Liver (tissue), 8 donors: ENCODE measurements at regions not wholly inside any gene's neighbourhood (a gene's known extent, or its start where the extent isn't known, plus 50 kb on each side); places are given as distances from the start of the nearest gene placed in this dataset.

Experiments
- DNase-seq: peaks from one replicate; pipeline ENCODE4 v3.0.0-alpha.2; 2017; ENCODE audit warnings: low spot score
- H3K27ac ChIP-seq, 2 donors: one replicate each; pipeline ENCODE4 v1.7.0; 2013; ENCODE audit warnings: inconsistent platforms in 2 of 2, low read length in 2 of 2, control low read depth in 1 of 2, low read depth in 1 of 2, mild to moderate bottlenecking in 1 of 2
- H3K27me3 ChIP-seq, 4 donors: one replicate each; pipeline versions ENCODE4 v1.6.1 to v1.7.0; 2013; ENCODE audit warnings: low read length in 3 of 4, inconsistent platforms in 1 of 4, mild to moderate bottlenecking in 1 of 4, moderate library complexity in 1 of 4; ENCODE audit not compliant: control insufficient read depth in 4 of 4, insufficient read depth in 4 of 4
- H3K36me3 ChIP-seq, 4 donors: one replicate each; pipeline versions ENCODE4 v1.6.1 to v1.7.0; 2013; ENCODE audit warnings: low read length in 3 of 4, mild to moderate bottlenecking in 3 of 4, low read depth in 1 of 4, moderate library complexity in 1 of 4; ENCODE audit not compliant: control insufficient read depth in 4 of 4, insufficient read depth in 3 of 4
- H3K4me1 ChIP-seq, 4 donors: one replicate each; pipeline versions ENCODE4 v1.6.1 to v1.7.0; 2013; ENCODE audit warnings: low read length in 3 of 4, mild to moderate bottlenecking in 3 of 4, moderate library complexity in 1 of 4; ENCODE audit not compliant: control insufficient read depth in 4 of 4, insufficient read depth in 4 of 4
- H3K4me3 ChIP-seq, 3 donors: one replicate each; pipeline versions ENCODE4 v1.6.1 to v1.7.0; 2013; ENCODE audit warnings: low read length in 3 of 3, control low read depth in 1 of 3, low read depth in 1 of 3, mild to moderate bottlenecking in 1 of 3
- H3K9ac ChIP-seq, 2 donors: one replicate each; pipeline ENCODE4 v1.7.0; 2013; ENCODE audit warnings: low read length in 2 of 2, mild to moderate bottlenecking in 2 of 2, moderate library complexity in 2 of 2, control low read depth in 1 of 2, low read depth in 1 of 2
- H3K9me3 ChIP-seq, 4 donors: one replicate each; pipeline versions ENCODE4 v1.6.1 to v1.7.0; 2013; ENCODE audit warnings: low read length in 3 of 4; ENCODE audit not compliant: control insufficient read depth in 4 of 4
- ATF3 ChIP-seq: IDR thresholded peaks from 2 replicates; pipeline ENCODE4 v1.6.1; 2016; ENCODE audit warnings: antibody characterized with exemption
- CTCF ChIP-seq: fragments of 150-350 bp; IDR thresholded peaks from 2 replicates; pipeline ENCODE4 v1.5.1; 2017; ENCODE audit warnings: improper control_type of control experiment, low read depth, low read length; ENCODE audit not compliant: missing input control
- EGR1 ChIP-seq, 2 donors: IDR thresholded peaks; 2 replicates each; pipeline ENCODE4 v1.6.1; 2016 to 2018; ENCODE audit warnings: antibody characterized with exemption in 2 of 2, low read depth in 2 of 2
- FOXA1 ChIP-seq: IDR thresholded peaks from 2 replicates; pipeline ENCODE4 v1.6.1; 2016; ENCODE audit warnings: antibody characterized with exemption
- FOXA2 ChIP-seq: IDR thresholded peaks from 2 replicates; pipeline ENCODE4 v1.6.1; 2016; ENCODE audit warnings: antibody characterized with exemption
- GABPA ChIP-seq, 2 donors: IDR thresholded peaks in 1 of 2; conservative IDR thresholded peaks in 1 of 2; 2 replicates each; pipeline ENCODE4 v1.6.1; 2016; ENCODE audit warnings: antibody characterized with exemption in 2 of 2, mild to moderate bottlenecking in 1 of 2, moderate library complexity in 1 of 2
- HNF4A ChIP-seq, 2 donors: conservative IDR thresholded peaks; 2 replicates each; pipeline ENCODE4 v1.6.1; 2016; ENCODE audit warnings: antibody characterized with exemption in 2 of 2, mild to moderate bottlenecking in 2 of 2
- HNF4G ChIP-seq: IDR thresholded peaks from 2 replicates; pipeline ENCODE4 v1.6.1; 2016; ENCODE audit warnings: antibody characterized with exemption
- JUND ChIP-seq, 2 donors: IDR thresholded peaks; 2 replicates each; pipeline ENCODE4 v1.6.1; 2016; ENCODE audit warnings: antibody characterized with exemption in 2 of 2
- MAX ChIP-seq: IDR thresholded peaks from 2 replicates; pipeline ENCODE4 v1.6.1; 2016; ENCODE audit warnings: antibody characterized with exemption
- NR2F2 ChIP-seq: IDR thresholded peaks from 2 replicates; pipeline ENCODE4 v1.6.1; 2016; ENCODE audit warnings: antibody characterized with exemption
- RAD21 ChIP-seq, 2 donors: IDR thresholded peaks; 2 replicates each; pipeline ENCODE4 v1.6.1; 2016; ENCODE audit warnings: antibody characterized with exemption in 2 of 2, mild to moderate bottlenecking in 2 of 2
- REST ChIP-seq: IDR thresholded peaks from 2 replicates; pipeline ENCODE4 v1.6.1; 2016; ENCODE audit warnings: antibody characterized with exemption, mild to moderate bottlenecking
- RXRA ChIP-seq, 2 donors: IDR thresholded peaks; 2 replicates each; pipeline ENCODE4 v1.6.1; 2017 to 2018; ENCODE audit warnings: antibody characterized with exemption in 2 of 2, mild to moderate bottlenecking in 1 of 2
- SP1 ChIP-seq: IDR thresholded peaks from 2 replicates; pipeline ENCODE4 v1.6.1; 2018; ENCODE audit warnings: antibody characterized with exemption, mild to moderate bottlenecking
- TAF1 ChIP-seq: conservative IDR thresholded peaks from 2 replicates; pipeline ENCODE4 v1.6.1; 2016; ENCODE audit warnings: antibody characterized with exemption, mild to moderate bottlenecking
- YY1 ChIP-seq: IDR thresholded peaks from 2 replicates; pipeline ENCODE4 v1.6.1; 2016; ENCODE audit warnings: antibody characterized with exemption, mild to moderate bottlenecking
- ZBTB33 ChIP-seq: IDR thresholded peaks from 2 replicates; pipeline ENCODE4 v1.6.1; 2016; ENCODE audit warnings: antibody characterized with exemption
- WGBS: extraction: QIAGEN DNeasy Blood & Tissue Kit; methylation state at CpG from one replicate; pipeline ENCODE4 v1.1.7; 2013; 5-methylcytosine and 5-hydroxymethylcytosine counted together
- donor health status: healthy.
- donor health status: healthy.
- donor health status: healthy.
- donor health status: healthy.
- donor health status: healthy.

GRCh38 chr10:21289271-21289670 lies 236.2 kb downstream of the SKIDA1 start:
- WGBS, result 86% methylated on average over 3 of the region's 3 CpGs

More at GRCh38 chr10:21289271-21289670, 236.2 kb downstream of the SKIDA1 start:
- no peak overlapping the region for H3K27ac ChIP-seq
- peaks cover 0 to 4% (median 0%) of the 10 kb centered on the region in 4 donors for H3K27me3 ChIP-seq
- no peaks in the 10 kb centered on the region for H3K36me3 ChIP-seq
- H3K4me1 ChIP-seq, result peaks cover 0 to 4% (median 0%) of the 10 kb centered on the region in 4 donors
- no peak overlapping the region for H3K4me3 ChIP-seq
- H3K9me3 ChIP-seq, result peaks cover 0 to 2% (median 0%) of the 10 kb centered on the region in 4 donors
- no peak for DNase-seq
- TF ChIP-seq ATF3, result no peak
- no peak for TF ChIP-seq HNF4A (conservative IDR thresholded peaks at IDR 0.05)
- no peak for TF ChIP-seq HNF4G
- no peak for TF ChIP-seq EGR1 (IDR thresholded peaks at IDR 0.05; ENCODE audit: low read depth in 2 of 2)
- no peak for TF ChIP-seq RXRA (IDR thresholded peaks at IDR 0.05)
- TF ChIP-seq ZBTB33, result no peak
- no peak for TF ChIP-seq YY1
- no peak for TF ChIP-seq GABPA (IDR thresholded peaks at IDR 0.05 in 1 of 2, conservative IDR thresholded peaks at IDR 0.05 in 1 of 2)
- no peak for TF ChIP-seq TAF1
- TF ChIP-seq NR2F2, result no peak
- no peak for TF ChIP-seq RAD21 (IDR thresholded peaks at IDR 0.05)
- TF ChIP-seq CTCF, result no peak
- no peak for TF ChIP-seq SP1
- no peak for TF ChIP-seq FOXA1
- TF ChIP-seq FOXA2, result no peak
- TF ChIP-seq REST, result no peak
- no peak for TF ChIP-seq MAX
- TF ChIP-seq JUND (IDR thresholded peaks at IDR 0.05), result no peak
- H3K9ac ChIP-seq, result no peak overlapping the region
